ENCODE measurements at regions not wholly inside any gene's neighbourhood (a gene's known extent, or its start where the extent isn't known, plus 50 kb on each side); places are given as distances from the start of the nearest gene placed in this dataset.

DNA sequence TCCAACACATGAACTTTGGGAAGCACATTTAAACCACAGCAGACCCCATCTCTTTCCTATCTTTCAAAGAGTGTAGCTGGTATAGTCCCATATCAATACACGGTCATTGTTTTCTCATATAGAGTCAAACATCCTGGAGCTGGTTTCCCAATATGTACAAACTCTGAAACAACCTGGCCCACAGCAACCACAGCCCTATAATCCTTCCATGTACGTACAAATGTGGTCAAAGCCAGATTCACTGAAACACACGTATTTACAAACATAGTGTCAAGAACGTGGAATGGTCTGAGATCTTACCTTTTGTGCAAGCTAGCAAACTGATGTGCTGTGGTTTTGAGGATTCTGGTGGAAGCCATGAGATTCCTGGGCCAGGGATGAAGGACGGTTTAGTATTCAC is 97.3 kb downstream of the HS1BP3 start:
- H3K9ac ChIP-seq (ENCODE audit: control insufficient read depth, extremely low read depth, insufficient read depth, low read length) = no peak overlapping the region
- no peak overlapping the region for H2AFZ ChIP-seq (ENCODE audit: control insufficient read depth, low read length)
- H3K79me2 ChIP-seq (ENCODE audit: control insufficient read depth, insufficient read depth, low read length) = no peaks in the 10 kb centered on the region
- H3K9me1 ChIP-seq (ENCODE audit: control insufficient read depth, extremely low read depth, insufficient read depth, low read length) = no peaks in the 10 kb centered on the region
- no peak for DNase-seq (ENCODE audit: low read depth, low spot score)
- FAIRE-seq = no peak
- H3K27me3 ChIP-seq (ENCODE audit: control insufficient read depth, extremely low read depth, insufficient read depth, low read length) = no peaks in the 10 kb centered on the region
- H3K27ac ChIP-seq (ENCODE audit: control insufficient read depth, insufficient read depth, low read length) = no peak overlapping the region
- no peaks in the 10 kb centered on the region for H3K4me1 ChIP-seq (ENCODE audit: control insufficient read depth, extremely low read depth, insufficient read depth, low read length)
- no peaks in the 10 kb centered on the region for H3K36me3 ChIP-seq (ENCODE audit: control insufficient read depth in 2 of 2, extremely low read depth in 1 of 2, insufficient read depth in 2 of 2, low read length in 2 of 2)
- TF ChIP-seq, protein P1, sequence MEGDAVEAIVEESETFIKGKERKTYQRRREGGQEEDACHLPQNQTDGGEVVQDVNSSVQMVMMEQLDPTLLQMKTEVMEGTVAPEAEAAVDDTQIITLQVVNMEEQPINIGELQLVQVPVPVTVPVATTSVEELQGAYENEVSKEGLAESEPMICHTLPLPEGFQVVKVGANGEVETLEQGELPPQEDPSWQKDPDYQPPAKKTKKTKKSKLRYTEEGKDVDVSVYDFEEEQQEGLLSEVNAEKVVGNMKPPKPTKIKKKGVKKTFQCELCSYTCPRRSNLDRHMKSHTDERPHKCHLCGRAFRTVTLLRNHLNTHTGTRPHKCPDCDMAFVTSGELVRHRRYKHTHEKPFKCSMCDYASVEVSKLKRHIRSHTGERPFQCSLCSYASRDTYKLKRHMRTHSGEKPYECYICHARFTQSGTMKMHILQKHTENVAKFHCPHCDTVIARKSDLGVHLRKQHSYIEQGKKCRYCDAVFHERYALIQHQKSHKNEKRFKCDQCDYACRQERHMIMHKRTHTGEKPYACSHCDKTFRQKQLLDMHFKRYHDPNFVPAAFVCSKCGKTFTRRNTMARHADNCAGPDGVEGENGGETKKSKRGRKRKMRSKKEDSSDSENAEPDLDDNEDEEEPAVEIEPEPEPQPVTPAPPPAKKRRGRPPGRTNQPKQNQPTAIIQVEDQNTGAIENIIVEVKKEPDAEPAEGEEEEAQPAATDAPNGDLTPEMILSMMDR (optimal IDR thresholded peaks at IDR 0.05 in 1 of 3, IDR thresholded peaks at IDR 0.05 in 1 of 3, conservative IDR thresholded peaks at IDR 0.05 in 1 of 3; ENCODE audit: extremely low read depth in 1 of 3, insufficient read depth in 2 of 3, low read length in 3 of 3) = no peak
- TF ChIP-seq EZH2 (IDR thresholded peaks at IDR 0.05; ENCODE audit: low read length) = no peak
- no peak overlapping the region for H3K4me2 ChIP-seq (ENCODE audit: control insufficient read depth, extremely low read depth, insufficient read depth, low read depth, low read length)
- H3K9me3 ChIP-seq (ENCODE audit: control insufficient read depth, low read depth, low read length) = no peaks in the 10 kb centered on the region
- dilution Hi-C loops (cut with MboI; ENCODE audit: extremely low pct_ligation_motif_present, low sequenced_read_pairs) = no loop called here
- H4K20me1 ChIP-seq (ENCODE audit: control insufficient read depth, extremely low read depth, insufficient read depth, low read length) = no peaks in the 10 kb centered on the region
- no peak overlapping the region for H3K4me3 ChIP-seq (ENCODE audit: control insufficient read depth in 2 of 3, extremely low read depth in 1 of 3, insufficient read depth in 2 of 3, low read depth in 1 of 3, low read length in 3 of 3)

DNA sequence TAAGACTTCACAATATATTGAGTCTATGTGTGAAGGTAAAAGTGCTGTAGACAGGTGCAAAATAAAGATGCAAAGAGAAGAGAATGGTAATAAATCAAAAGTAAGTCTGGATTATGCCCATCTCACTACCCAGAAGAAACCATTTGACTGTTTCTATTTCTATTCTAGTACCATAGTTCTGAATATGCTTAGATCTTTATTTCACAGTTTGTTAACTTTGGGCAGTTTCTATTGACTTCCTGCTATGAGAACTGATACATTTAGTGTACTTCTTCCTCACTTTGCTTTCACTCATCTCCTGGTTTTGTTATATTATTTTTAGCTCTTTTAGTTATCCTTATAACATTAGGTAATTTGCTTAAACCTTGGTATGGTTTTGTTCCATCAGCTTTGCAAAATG is 94.9 kb downstream of the HS1BP3 start:
- H2AFZ ChIP-seq (ENCODE audit: control insufficient read depth, low read length) = no peak overlapping the region
- H3K9ac ChIP-seq (ENCODE audit: control insufficient read depth, extremely low read depth, insufficient read depth, low read length) = no peak overlapping the region
- H3K4me3 ChIP-seq (ENCODE audit: control insufficient read depth in 2 of 3, extremely low read depth in 1 of 3, insufficient read depth in 2 of 3, low read depth in 1 of 3, low read length in 3 of 3) = no peak overlapping the region
- H3K9me3 ChIP-seq (ENCODE audit: control insufficient read depth, low read depth, low read length) = no peaks in the 10 kb centered on the region
- H3K27me3 ChIP-seq (ENCODE audit: control insufficient read depth, extremely low read depth, insufficient read depth, low read length) = no peaks in the 10 kb centered on the region
- H3K4me2 ChIP-seq (ENCODE audit: control insufficient read depth, extremely low read depth, insufficient read depth, low read depth, low read length) = no peak overlapping the region
- no peaks in the 10 kb centered on the region for H4K20me1 ChIP-seq (ENCODE audit: control insufficient read depth, extremely low read depth, insufficient read depth, low read length)
- dilution Hi-C loops (cut with MboI; ENCODE audit: extremely low pct_ligation_motif_present, low sequenced_read_pairs) = no loop called here
- TF ChIP-seq EZH2 (IDR thresholded peaks at IDR 0.05; ENCODE audit: low read length) = no peak
- TF ChIP-seq, protein P1 (optimal IDR thresholded peaks at IDR 0.05 in 1 of 3, IDR thresholded peaks at IDR 0.05 in 1 of 3, conservative IDR thresholded peaks at IDR 0.05 in 1 of 3; ENCODE audit: extremely low read depth in 1 of 3, insufficient read depth in 2 of 3, low read length in 3 of 3) = no peak
- no peaks in the 10 kb centered on the region for H3K36me3 ChIP-seq (ENCODE audit: control insufficient read depth in 2 of 2, extremely low read depth in 1 of 2, insufficient read depth in 2 of 2, low read length in 2 of 2)
- peaks cover 7% of the 10 kb centered on the region for H3K4me1 ChIP-seq (ENCODE audit: control insufficient read depth, extremely low read depth, insufficient read depth, low read length)
- no peak for FAIRE-seq
- no peaks in the 10 kb centered on the region for H3K79me2 ChIP-seq (ENCODE audit: control insufficient read depth, insufficient read depth, low read length)
- H3K27ac ChIP-seq (ENCODE audit: control insufficient read depth, insufficient read depth, low read length) = no peak overlapping the region
- no peak for DNase-seq (ENCODE audit: low read depth, low spot score)
- no peaks in the 10 kb centered on the region for H3K9me1 ChIP-seq (ENCODE audit: control insufficient read depth, extremely low read depth, insufficient read depth, low read length)

Data from keratinocyte (primary cell).